GM23338 (cell line): ENCODE measurements at regions not wholly inside any gene's neighbourhood (a gene's known extent, or its start where the extent isn't known, plus 50 kb on each side); places are given as distances from the start of the nearest gene placed in this dataset.

ENCODE experiments used
- CREB1 ChIP-seq: fragments of 250-450 bp; sonication (Bioruptor Pico); IDR thresholded peaks from 2 replicates; pipeline ENCODE4 v1.5.0; 2020; ENCODE audit warnings: low read depth, mild to moderate bottlenecking, moderate library complexity
- CTCF ChIP-seq, 2 experiments: fragments of 200-600 bp in 1 of 2; sonication (generic) in 1 of 2; conservative IDR thresholded peaks; 2 replicates each; pipeline versions ENCODE4 v1.5.1 to v1.6.1; 2016 to 2017; ENCODE audit warnings: antibody characterized with exemption in 2 of 2, low read depth in 2 of 2, mild to moderate bottlenecking in 2 of 2, moderate library complexity in 1 of 2
- EZH2 ChIP-seq: fragments of 200-600 bp; sonication (generic); IDR thresholded peaks from one replicate; pipeline ENCODE4 v1.8.0; 2017; ENCODE audit warnings: antibody characterized with exemption, mild to moderate bottlenecking, low read depth; ENCODE audit not compliant: unreplicated experiment
- EZH2phosphoT487 ChIP-seq: fragments of 200-600 bp; sonication (generic); IDR thresholded peaks from one replicate; pipeline ENCODE4 v1.8.1; 2018; ENCODE audit warnings: antibody characterized with exemption; ENCODE audit not compliant: unreplicated experiment
- JUNB ChIP-seq: IDR thresholded peaks from one replicate; pipeline ENCODE4 v1.6.1; 2016; ENCODE audit warnings: antibody characterized with exemption; ENCODE audit not compliant: unreplicated experiment
- NANOG ChIP-seq: IDR thresholded peaks from 2 replicates; pipeline ENCODE4 v1.6.1; 2016; ENCODE audit warnings: antibody characterized with exemption, borderline replicate concordance
- POLR2AphosphoS5 ChIP-seq: IDR thresholded peaks from 2 replicates; pipeline ENCODE4 v1.6.1; 2016; ENCODE audit warnings: antibody characterized with exemption, low read depth
- REST ChIP-seq: IDR thresholded peaks from one replicate; pipeline ENCODE4 v1.6.1; 2018; ENCODE audit warnings: antibody characterized with exemption; ENCODE audit not compliant: unreplicated experiment
- STAT1 ChIP-seq: IDR thresholded peaks from one replicate; pipeline ENCODE4 v1.6.1; 2016; ENCODE audit warnings: antibody characterized with exemption; ENCODE audit not compliant: unreplicated experiment
- ZNF331 ChIP-seq: fragments of 250-450 bp; sonication (Bioruptor Pico); IDR thresholded peaks from 2 replicates; pipeline ENCODE4 v1.5.0; 2020; ENCODE audit warnings: low read depth, mild to moderate bottlenecking, moderate library complexity
- ZNF462 ChIP-seq: fragments of 250-450 bp; sonication (Bioruptor Pico); IDR thresholded peaks from 2 replicates; pipeline ENCODE4 v1.5.0; 2020; ENCODE audit warnings: mild to moderate bottlenecking, moderate library complexity
- TF ChIP-seq, protein P1 (sequence below): IDR thresholded peaks from 2 replicates; pipeline ENCODE4 v1.6.1; 2016; ENCODE audit warnings: antibody characterized with exemption

GRCh38 chr4:148550788-148551187, 108.6 kb upstream of the NR3C2 start:
- TF ChIP-seq CTCF (conservative IDR thresholded peaks at IDR 0.05; ENCODE audit: low read depth in 2 of 2) (no peak), EZH2phosphoT487 (no peak), ZNF462 (CRISPR knock-in tag) (no peak), STAT1 (no peak), POLR2AphosphoS5 (no peak), EZH2 (no peak), NANOG (no peak), ZNF331 (no peak), REST (no peak), CREB1 (CRISPR knock-in tag) (no peak), JUNB (no peak)
- TF ChIP-seq, protein P1, sequence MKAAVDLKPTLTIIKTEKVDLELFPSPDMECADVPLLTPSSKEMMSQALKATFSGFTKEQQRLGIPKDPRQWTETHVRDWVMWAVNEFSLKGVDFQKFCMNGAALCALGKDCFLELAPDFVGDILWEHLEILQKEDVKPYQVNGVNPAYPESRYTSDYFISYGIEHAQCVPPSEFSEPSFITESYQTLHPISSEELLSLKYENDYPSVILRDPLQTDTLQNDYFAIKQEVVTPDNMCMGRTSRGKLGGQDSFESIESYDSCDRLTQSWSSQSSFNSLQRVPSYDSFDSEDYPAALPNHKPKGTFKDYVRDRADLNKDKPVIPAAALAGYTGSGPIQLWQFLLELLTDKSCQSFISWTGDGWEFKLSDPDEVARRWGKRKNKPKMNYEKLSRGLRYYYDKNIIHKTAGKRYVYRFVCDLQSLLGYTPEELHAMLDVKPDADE: no peak
